HTR-8/SVneo (cell line): ENCODE measurements at regions not wholly inside any gene's neighbourhood (a gene's known extent, or its start where the extent isn't known, plus 50 kb on each side); places are given as distances from the start of the nearest gene placed in this dataset.
"Not testable (repeated sequence)": the region's sequence is repeated elsewhere in the genome, so short reads cannot be mapped to it uniquely, and the experiment has no call there.

Source experiments
- DNase-seq: peaks from one replicate; pipeline ENCODE4 v3.0.0; 2011; ENCODE audit warnings: low spot score, mixed read lengths; ENCODE audit not compliant: insufficient read length
- FAIRE-seq: peaks from 2 replicates; lab custom pipeline; 2011; peaks lifted over from hg19 to GRCh38; lab: Jason Lieb, UNC

GRCh38 chr20:20806121-20807095 is 94.0 kb upstream of the RALGAPA2 start:
- FAIRE-seq (no peak), DNase-seq (no peak)

GRCh38 chr20:20803011-20803410 is 90.6 kb upstream of the RALGAPA2 start:
- DNase-seq = no peak
- FAIRE-seq = no peak

GRCh38 chr20:20802328-20802727 is 89.9 kb upstream of the RALGAPA2 start:
- FAIRE-seq = no peak
- DNase-seq = no peak

- DNase-seq (no peak), FAIRE-seq (no peak)
Observed at GRCh38 chr20:20799716-20800312, 87.4 kb upstream of the RALGAPA2 start.

- DNase-seq (no peak), FAIRE-seq (no peak)
Observed at GRCh38 chr20:20797521-20798310, 85.3 kb upstream of the RALGAPA2 start.

- DNase-seq = no peak
- no peak for FAIRE-seq
Observed at GRCh38 chr20:20796766-20797440, 84.5 kb upstream of the RALGAPA2 start.

GRCh38 chr20:20795721-20796120 is 83.3 kb upstream of the RALGAPA2 start:
- FAIRE-seq = no peak

GRCh38 chr20:20795119-20795518 is 82.7 kb upstream of the RALGAPA2 start:
- no peak for FAIRE-seq
- no peak for DNase-seq

More at GRCh38 chr20:20795721-20796120, 83.3 kb upstream of the RALGAPA2 start:
- no peak for DNase-seq

GRCh38 chr20:20793591-20793990 is 81.1 kb upstream of the RALGAPA2 start:
- no peak for DNase-seq
- no peak for FAIRE-seq

GRCh38 chr20:20791664-20792568 is 79.5 kb upstream of the RALGAPA2 start:
- no peak for FAIRE-seq
- DNase-seq = no peak

GRCh38 chr20:20788308-20788707 is 75.9 kb upstream of the RALGAPA2 start:
- no peak for DNase-seq
- no peak for FAIRE-seq

- FAIRE-seq (no peak), DNase-seq (no peak)
Observed at GRCh38 chr20:20786428-20786827, 74.0 kb upstream of the RALGAPA2 start.

- FAIRE-seq = no peak
Observed at GRCh38 chr20:20785226-20785625, 72.8 kb upstream of the RALGAPA2 start.

GRCh38 chr20:20784450-20784849 is 72.0 kb upstream of the RALGAPA2 start:
- not testable (repeated sequence) for FAIRE-seq, DNase-seq

More at GRCh38 chr20:20785226-20785625, 72.8 kb upstream of the RALGAPA2 start:
- DNase-seq = no peak

GRCh38 chr20:20783450-20783849 is 71.0 kb upstream of the RALGAPA2 start:
- FAIRE-seq = no peak
- DNase-seq = no peak

GRCh38 chr20:20782755-20783154 is 70.3 kb upstream of the RALGAPA2 start:
- DNase-seq (no peak), FAIRE-seq (no peak)

- DNase-seq (no peak), FAIRE-seq (no peak)
Observed at GRCh38 chr20:20782231-20782630, 69.8 kb upstream of the RALGAPA2 start.

GRCh38 chr20:20781029-20781428 is 68.6 kb upstream of the RALGAPA2 start:
- DNase-seq (no peak), FAIRE-seq (no peak)
